HG03135 (cell line): ENCODE measurements at regions not wholly inside any gene's neighbourhood (a gene's known extent, or its start where the extent isn't known, plus 50 kb on each side); places are given as distances from the start of the nearest gene placed in this dataset.

Source experiments
- ATAC-seq: cut with Tn5 transposase; IDR thresholded peaks from one replicate; pipeline ENCODE4 v1.9.1; 2021; ENCODE audit warnings: mild to moderate bottlenecking, moderate library complexity; ENCODE audit not compliant: unreplicated experiment

DNA sequence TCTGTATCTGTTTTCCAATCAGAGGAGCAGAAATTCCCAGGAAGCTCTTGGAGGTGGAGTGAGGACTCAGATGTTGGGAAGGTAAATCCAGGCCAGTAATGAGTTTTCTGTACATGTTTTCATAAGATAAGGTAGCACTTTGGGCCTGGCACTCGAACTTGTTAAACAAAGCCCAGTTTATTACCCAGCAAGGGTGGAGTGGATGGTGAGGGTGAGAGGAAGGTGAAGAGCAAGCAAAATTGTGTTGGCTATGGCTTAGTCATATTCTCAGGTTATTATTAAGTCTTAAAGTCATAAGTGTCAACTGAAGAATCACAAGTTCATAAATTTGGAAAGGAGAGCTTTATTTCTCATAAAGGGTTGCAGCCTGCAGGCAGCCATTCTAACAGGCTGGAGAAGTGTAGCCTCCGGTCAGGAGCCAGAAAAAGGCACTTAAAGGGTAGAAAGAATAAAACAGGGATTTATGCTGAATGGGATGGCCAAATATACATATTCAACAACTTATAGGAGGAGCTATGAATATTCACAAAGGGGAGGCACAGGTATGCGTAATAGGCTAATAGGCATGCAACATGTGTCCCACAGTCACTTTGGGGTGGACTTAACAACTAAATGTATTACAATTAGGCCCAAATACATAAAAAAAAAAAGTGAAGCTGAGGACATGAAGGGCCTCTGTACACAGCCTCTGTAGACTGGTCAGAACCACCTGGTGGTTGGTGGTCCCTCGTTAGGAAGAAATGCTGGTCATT, 523.9 kb downstream of the LMO4 start:
- ATAC-seq = no peak

- no peak for ATAC-seq
These were observed 525.1 kb downstream of the LMO4 start for GRCh38 chr1:87853576-87854351.

- ATAC-seq = no peak
These were observed 534.6 kb downstream of the LMO4 start for GRCh38 chr1:87863317-87863716.

DNA sequence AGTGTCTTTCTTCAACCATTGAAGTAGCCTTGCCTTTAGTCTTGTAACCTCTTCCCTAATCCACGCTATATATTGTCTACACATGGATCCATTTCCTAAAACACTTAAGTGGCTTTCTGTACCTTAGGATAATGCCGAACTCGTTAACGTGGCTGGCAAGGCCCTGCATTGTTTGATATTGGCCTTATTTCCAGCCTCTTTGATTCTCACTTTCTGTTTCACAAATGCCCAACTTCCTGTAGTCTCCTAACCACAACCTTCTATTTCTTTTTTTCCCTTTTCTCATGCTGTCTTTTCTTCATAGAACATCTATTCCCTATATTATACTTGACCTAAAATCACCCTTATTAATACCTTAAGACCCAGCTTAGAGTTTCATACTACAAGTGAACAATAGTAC, 536.0 kb downstream of the LMO4 start:
- ATAC-seq = peak; percentile 71

GRCh38 chr1:87866416-87866815, 537.7 kb downstream of the LMO4 start:
- no peak for ATAC-seq

DNA sequence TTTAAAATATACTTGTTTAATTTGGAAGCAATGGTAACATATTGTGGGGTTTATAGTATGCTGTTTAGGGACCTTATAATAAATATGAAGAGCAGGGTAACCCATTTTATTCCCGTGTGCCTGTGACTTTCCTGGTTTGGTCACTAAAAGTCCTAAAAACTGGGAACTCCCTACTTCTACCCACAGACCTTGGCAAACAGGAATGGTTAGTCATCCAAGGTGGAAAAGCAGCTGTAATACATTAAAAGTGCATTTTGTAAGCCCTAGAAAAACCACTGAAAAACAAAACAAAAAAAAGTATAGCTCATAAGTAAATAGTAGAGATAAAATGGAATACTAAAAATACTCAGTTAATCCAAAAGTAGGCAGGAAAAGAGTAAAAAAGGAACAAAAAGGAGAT, 538.9 kb downstream of the LMO4 start:
- ATAC-seq = no peak

GRCh38 chr1:87869567-87869966, 540.9 kb downstream of the LMO4 start:
- no peak for ATAC-seq

- ATAC-seq = peak; percentile 62
These were observed 543.5 kb downstream of the LMO4 start for GRCh38 chr1:87872189-87872588.

DNA sequence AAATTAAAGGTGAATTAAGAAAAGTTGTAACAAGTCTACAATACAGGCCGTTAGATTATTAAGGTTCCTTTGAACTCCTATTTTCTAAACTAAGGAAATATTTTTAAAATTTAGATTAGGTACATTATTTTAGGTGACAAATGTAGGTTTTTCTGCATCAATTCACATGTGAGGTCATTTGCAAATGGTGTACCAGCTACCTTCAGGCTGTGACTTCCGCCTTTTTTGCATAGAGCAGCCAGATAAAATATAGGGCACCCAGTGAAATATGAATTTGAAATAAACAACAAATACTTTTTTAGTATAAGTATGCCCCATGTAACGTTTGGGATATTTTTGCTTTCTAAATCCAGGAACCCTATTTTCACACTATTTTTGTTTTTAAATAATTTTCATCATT, 544.0 kb downstream of the LMO4 start:
- no peak for ATAC-seq

GRCh38 chr1:87878873-87879272, 550.2 kb downstream of the LMO4 start:
- ATAC-seq = no peak

- no peak for ATAC-seq
These were observed 551.5 kb downstream of the LMO4 start for GRCh38 chr1:87880098-87880760.

DNA sequence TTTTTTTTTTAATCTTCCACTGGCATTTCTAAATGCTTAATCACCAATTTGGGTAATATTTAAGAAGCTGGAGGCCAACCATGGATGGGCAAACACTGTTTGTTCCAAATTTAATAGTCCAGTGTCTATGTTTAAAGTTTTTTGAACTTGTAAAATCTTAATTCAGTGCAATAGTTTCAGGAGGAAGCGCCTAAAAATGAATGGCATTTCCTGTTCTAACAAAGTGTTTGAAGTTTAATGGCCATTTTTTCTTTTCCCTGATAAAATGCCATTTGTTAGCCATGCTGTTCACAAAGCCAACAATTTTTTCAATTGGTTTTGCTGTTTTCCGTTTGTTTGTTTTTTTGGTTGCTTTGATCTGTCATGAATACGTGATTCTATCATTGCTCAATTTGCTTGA, 552.1 kb downstream of the LMO4 start:
- no peak for ATAC-seq

DNA sequence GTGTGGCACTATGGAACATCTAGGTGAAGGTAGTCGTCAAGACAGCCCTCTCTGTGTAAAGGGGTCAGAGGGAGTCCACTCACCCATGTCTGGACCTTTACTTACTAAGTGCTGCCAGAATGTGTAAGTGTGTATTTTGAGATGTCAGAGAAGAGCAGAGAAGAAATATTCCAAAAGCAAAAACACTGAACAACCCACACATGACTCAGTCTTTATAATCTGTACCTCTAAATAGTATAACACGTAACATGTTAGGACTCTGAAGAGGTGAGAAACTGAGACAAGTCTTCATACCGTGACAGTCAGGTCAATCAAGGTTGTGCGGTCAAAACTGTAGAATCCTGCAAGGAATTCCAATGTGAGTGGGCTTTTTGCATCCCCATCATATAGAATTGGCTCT, 555.2 kb downstream of the LMO4 start:
- no peak for ATAC-seq

GRCh38 chr1:87884581-87884980, 555.9 kb downstream of the LMO4 start:
- ATAC-seq = no peak

GRCh38 chr1:87885278-87886025, 556.8 kb downstream of the LMO4 start:
- no peak for ATAC-seq

DNA sequence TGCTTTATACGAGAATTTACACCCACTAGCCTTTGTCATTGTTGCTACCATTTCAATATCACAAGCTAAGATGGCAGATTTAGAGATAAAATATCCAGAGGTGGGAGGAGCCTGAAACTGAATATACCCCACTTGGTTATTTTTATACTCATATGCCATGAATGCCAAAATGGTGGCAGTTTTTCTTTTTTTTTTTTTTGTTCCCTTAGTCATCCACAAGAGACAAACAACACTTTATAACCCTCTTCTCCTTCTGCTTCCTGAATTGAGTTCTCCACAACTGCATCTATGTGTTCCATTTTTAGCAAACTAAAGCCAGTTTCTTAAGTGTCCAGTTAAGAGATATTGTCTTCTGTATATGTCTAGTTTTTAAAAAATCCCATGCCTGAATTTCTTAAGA, 558.4 kb downstream of the LMO4 start:
- no peak for ATAC-seq

DNA sequence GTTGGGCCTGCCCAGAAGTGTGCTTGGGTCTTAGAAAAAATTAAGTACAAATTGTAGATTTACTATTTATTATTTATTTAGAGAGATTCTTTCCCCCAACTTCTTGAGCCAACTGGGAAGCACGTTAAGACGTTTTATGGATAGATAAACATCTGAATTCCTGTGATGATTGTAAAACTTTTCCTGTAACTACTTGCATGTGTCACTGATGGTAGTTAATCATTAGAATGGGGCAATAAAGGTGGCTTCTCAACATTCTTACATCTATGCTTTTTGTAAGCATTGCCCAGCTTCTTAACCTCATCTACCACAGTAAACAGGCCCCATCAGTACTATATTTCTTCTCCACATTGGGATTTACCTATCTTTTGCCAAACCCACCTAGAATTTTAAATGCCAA, 559.8 kb downstream of the LMO4 start:
- ATAC-seq = no peak

- ATAC-seq = no peak
These were observed 565.4 kb downstream of the LMO4 start for GRCh38 chr1:87894062-87894461.

DNA sequence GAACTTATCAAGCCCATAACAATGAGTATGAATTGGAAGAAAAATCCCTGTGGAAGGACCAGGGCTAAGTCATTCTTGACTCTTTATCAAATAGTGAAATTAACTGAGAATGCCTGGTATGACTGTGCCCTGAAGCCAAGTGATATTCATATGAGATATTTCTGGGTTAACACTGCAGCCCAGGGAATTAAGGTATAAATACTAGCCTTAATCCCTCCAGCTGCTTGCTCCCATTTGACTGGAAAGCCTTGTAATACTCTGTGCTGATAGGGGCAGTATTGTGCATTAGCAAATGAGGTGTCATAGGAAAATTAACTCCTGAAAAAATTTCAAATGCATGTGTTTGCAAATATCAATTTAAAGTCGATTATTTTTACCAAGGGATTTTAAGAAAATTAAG, 568.8 kb downstream of the LMO4 start:
- no peak for ATAC-seq

DNA sequence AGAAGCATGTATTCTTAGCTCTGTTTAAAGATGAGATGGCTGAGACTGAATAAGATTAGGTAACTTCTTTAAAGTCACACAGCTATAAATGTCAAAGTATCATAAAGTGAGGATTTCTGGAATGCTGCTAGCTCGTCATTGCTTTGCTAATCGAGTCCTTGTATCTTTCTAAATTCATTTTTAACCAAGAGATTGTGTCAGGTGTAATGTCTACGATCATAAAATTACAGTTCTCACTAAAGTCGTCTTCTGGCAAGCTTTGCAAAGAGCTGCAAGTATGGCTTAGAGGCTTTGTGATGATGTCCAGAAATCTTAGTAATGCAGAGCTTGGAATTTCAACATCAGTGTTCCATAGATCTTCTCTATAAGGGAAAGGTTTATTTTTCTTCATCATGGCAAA, 569.8 kb downstream of the LMO4 start:
- no peak for ATAC-seq

- no peak for ATAC-seq
These were observed 570.3 kb downstream of the LMO4 start for GRCh38 chr1:87899017-87899416.
